ENCODE measurements at regions not wholly inside any gene's neighbourhood (a gene's known extent, or its start where the extent isn't known, plus 50 kb on each side); places are given as distances from the start of the nearest gene placed in this dataset.

DNA sequence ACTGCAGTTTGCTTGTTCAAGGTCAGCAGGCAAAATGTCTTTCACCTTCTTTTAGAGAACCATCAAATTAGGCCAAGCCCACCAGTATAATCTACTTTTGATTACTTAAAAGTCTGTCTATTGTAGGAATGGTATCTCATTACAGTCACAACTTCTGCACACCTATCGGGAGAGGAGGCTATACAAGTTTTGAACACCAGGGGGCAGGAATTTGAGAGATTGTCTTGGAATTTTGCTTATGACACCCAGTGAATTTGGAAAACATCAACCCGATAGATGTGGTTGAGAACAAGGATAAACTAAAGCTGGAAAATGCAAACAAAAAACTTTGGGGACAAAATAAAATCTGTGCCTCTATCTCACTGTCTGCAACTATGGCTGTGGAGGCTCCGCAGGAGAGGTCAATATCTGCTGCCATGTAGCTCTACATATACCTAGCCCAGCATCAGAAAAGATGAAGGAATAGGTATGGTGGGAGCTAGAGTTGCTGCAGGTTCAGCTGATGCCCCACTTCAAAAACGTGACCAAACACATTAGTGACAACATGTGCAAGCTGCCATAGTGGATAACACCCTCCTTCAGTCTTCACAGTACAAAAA, 1299.2 kb upstream of the SPRY2 start:
- TF ChIP-seq EZH2phosphoT487 (IDR thresholded peaks at IDR 0.05; ENCODE audit: borderline replicate concordance, low read depth, low read length) = no peak
- TF ChIP-seq, protein P1, sequence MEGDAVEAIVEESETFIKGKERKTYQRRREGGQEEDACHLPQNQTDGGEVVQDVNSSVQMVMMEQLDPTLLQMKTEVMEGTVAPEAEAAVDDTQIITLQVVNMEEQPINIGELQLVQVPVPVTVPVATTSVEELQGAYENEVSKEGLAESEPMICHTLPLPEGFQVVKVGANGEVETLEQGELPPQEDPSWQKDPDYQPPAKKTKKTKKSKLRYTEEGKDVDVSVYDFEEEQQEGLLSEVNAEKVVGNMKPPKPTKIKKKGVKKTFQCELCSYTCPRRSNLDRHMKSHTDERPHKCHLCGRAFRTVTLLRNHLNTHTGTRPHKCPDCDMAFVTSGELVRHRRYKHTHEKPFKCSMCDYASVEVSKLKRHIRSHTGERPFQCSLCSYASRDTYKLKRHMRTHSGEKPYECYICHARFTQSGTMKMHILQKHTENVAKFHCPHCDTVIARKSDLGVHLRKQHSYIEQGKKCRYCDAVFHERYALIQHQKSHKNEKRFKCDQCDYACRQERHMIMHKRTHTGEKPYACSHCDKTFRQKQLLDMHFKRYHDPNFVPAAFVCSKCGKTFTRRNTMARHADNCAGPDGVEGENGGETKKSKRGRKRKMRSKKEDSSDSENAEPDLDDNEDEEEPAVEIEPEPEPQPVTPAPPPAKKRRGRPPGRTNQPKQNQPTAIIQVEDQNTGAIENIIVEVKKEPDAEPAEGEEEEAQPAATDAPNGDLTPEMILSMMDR (conservative IDR thresholded peaks at IDR 0.05; ENCODE audit: low read length) = peak; percentile 71
